Sigmoid colon (tissue), 4 donors: ENCODE measurements at regions not wholly inside any gene's neighbourhood (a gene's known extent, or its start where the extent isn't known, plus 50 kb on each side); places are given as distances from the start of the nearest gene placed in this dataset.
"Not testable (repeated sequence)": the region's sequence is repeated elsewhere in the genome, so short reads cannot be mapped to it uniquely, and the experiment has no call there.

Source experiments
- EP300 ChIP-seq, 4 donors: sonication (generic); formaldehyde crosslinking; IDR thresholded peaks; one replicate each; pipeline ENCODE4 v1.6.1; 2017; ENCODE audit warnings: antibody characterized with exemption in 4 of 4
- POLR2A ChIP-seq, 2 donors: fragments of 450-650 bp; IDR thresholded peaks; one replicate each; pipeline ENCODE4 v1.6.1; 2016; ENCODE audit warnings: antibody characterized with exemption in 2 of 2, mild to moderate bottlenecking in 2 of 2, moderate library complexity in 2 of 2
- TF ChIP-seq, protein P1 (sequence below), 4 experiments: fragments of 450-650 bp in 3 of 4; fragments of 200-600 bp in 1 of 4; IDR thresholded peaks; one replicate each; pipeline ENCODE4 v1.5.1; 2016 to 2019; ENCODE audit warnings: antibody characterized with exemption in 4 of 4, mild to moderate bottlenecking in 3 of 4, moderate library complexity in 2 of 4

GRCh38 chr2:91597436-91597835 is 2906.0 kb downstream of the RPIA start:
- TF ChIP-seq POLR2A, EP300 (IDR thresholded peaks at IDR 0.05): not testable (repeated sequence)
- TF ChIP-seq, protein P1, sequence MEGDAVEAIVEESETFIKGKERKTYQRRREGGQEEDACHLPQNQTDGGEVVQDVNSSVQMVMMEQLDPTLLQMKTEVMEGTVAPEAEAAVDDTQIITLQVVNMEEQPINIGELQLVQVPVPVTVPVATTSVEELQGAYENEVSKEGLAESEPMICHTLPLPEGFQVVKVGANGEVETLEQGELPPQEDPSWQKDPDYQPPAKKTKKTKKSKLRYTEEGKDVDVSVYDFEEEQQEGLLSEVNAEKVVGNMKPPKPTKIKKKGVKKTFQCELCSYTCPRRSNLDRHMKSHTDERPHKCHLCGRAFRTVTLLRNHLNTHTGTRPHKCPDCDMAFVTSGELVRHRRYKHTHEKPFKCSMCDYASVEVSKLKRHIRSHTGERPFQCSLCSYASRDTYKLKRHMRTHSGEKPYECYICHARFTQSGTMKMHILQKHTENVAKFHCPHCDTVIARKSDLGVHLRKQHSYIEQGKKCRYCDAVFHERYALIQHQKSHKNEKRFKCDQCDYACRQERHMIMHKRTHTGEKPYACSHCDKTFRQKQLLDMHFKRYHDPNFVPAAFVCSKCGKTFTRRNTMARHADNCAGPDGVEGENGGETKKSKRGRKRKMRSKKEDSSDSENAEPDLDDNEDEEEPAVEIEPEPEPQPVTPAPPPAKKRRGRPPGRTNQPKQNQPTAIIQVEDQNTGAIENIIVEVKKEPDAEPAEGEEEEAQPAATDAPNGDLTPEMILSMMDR (IDR thresholded peaks at IDR 0.05): not testable (repeated sequence)
